Type B pancreatic cell (in vitro differentiated cells): ENCODE measurements at regions not wholly inside any gene's neighbourhood (a gene's known extent, or its start where the extent isn't known, plus 50 kb on each side); places are given as distances from the start of the nearest gene placed in this dataset.

ENCODE experiments used
- DNase-seq: peaks from one replicate; pipeline ENCODE4 v3.0.0; 2021; ENCODE audit warnings: mixed read lengths; ENCODE audit not compliant: unreplicated experiment; ENCODE audit errors: extremely low spot score
- H3K27ac Mint-ChIP-seq: 2 replicates; pipeline ENCODE4 v1.8.0; 2021; ENCODE audit warnings: mild to moderate bottlenecking, mixed read lengths
- H3K27me3 Mint-ChIP-seq: 2 replicates; pipeline ENCODE4 v1.8.0; 2021; ENCODE audit warnings: mixed read lengths
- H3K36me3 Mint-ChIP-seq: 2 replicates; pipeline ENCODE4 v1.8.0; 2021; ENCODE audit warnings: mixed read lengths
- H3K4me1 Mint-ChIP-seq: one replicate; pipeline ENCODE4 v1.8.0; 2021; ENCODE audit warnings: mixed read lengths; ENCODE audit not compliant: unreplicated experiment
- H3K4me3 Mint-ChIP-seq: 2 replicates; pipeline ENCODE4 v1.8.0; 2021; ENCODE audit warnings: mild to moderate bottlenecking, mixed read lengths
- H3K9me3 Mint-ChIP-seq: 2 replicates; pipeline ENCODE4 v1.8.0; 2021; ENCODE audit warnings: mixed read lengths
- TF ChIP-seq, protein P1 (sequence below): fragments of 200-600 bp; sonication (generic); conservative IDR thresholded peaks from 2 replicates; pipeline ENCODE4 v1.5.0; 2021; ENCODE audit warnings: antibody characterized with exemption, mild to moderate bottlenecking

DNA sequence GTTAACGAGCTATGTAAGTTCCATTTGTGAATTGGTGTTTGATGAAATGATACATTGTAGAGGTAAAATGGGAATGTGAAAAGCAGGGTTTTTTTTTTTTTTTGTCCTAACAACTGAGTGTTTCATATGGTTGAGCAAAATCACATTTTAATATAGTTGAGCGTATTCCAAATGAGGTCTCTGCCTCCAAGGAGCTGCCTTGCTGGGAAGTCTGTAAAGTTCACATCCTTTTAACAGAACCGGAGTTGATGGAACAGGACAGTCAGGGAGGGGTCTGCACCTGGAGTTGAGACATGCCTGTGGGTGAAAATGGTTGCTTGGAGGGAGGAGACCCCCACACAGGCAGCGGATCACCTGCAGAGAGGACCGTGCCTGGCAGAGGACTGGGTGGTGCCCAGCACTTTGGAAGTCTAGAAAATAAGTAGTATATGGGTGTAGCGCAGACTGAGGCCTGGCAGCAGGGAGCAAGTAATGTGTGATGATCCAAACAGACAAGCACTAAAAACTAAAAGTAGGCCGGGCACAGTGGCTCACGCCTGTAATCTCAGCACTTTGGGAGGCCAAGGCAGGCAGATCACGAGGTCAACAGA, 75.2 kb upstream of the UBAC2 start:
- H3K4me1 Mint-ChIP-seq = no peaks in the 10 kb centered on the region
- no peak overlapping the region for H3K4me3 Mint-ChIP-seq
- no peaks in the 10 kb centered on the region for H3K9me3 Mint-ChIP-seq
- TF ChIP-seq, protein P1, sequence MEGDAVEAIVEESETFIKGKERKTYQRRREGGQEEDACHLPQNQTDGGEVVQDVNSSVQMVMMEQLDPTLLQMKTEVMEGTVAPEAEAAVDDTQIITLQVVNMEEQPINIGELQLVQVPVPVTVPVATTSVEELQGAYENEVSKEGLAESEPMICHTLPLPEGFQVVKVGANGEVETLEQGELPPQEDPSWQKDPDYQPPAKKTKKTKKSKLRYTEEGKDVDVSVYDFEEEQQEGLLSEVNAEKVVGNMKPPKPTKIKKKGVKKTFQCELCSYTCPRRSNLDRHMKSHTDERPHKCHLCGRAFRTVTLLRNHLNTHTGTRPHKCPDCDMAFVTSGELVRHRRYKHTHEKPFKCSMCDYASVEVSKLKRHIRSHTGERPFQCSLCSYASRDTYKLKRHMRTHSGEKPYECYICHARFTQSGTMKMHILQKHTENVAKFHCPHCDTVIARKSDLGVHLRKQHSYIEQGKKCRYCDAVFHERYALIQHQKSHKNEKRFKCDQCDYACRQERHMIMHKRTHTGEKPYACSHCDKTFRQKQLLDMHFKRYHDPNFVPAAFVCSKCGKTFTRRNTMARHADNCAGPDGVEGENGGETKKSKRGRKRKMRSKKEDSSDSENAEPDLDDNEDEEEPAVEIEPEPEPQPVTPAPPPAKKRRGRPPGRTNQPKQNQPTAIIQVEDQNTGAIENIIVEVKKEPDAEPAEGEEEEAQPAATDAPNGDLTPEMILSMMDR = no peak
- DNase-seq = no peak
- no peaks in the 10 kb centered on the region for H3K36me3 Mint-ChIP-seq
- no peaks in the 10 kb centered on the region for H3K27me3 Mint-ChIP-seq
- no peak overlapping the region for H3K27ac Mint-ChIP-seq

DNA sequence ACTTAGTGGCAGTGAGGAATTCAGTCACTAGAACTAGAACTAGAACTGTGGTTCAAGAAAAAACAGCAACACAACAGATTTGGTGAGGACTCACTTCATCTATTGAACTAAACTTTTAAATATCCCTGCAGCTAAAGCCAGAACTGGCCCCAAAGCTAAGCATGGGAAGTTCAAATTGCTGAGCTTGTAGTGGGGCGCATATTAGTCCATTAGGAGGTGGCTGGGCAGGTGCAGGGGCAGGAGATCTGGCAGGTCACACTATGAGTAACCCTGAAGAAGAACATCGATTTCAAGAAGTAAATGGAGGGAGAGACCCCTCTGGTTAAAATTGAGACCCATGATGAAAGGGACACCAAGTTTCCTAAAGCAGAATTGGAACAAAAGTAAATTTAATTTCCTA, 73.8 kb upstream of the UBAC2 start:
- no peak for DNase-seq
- TF ChIP-seq, protein P1 = no peak
- Mint-ChIP-seq H3K36me3 (no peaks in the 10 kb centered on the region), H3K27me3 (no peaks in the 10 kb centered on the region), H3K27ac (no peak overlapping the region), H3K4me3 (no peak overlapping the region), H3K4me1 (no peaks in the 10 kb centered on the region), H3K9me3 (no peaks in the 10 kb centered on the region)

DNA sequence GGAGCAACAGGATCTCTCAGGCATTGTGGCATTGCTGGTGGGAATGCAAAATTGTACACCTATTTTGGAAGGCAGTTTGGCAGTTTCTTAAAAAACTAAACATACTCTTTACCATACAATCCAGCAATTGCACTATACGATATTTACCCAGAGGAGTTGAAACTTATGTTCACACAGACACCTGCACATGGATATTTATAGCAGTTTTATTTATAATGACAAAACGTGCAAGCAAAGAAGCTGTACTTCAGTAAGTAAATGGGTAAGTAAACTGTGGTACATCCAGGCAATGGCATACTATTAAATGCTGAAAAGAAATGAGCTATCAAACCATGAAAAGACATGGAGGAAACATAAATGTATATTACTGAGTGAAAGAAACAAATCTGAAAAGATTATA, 71.6 kb upstream of the UBAC2 start:
- H3K4me3 Mint-ChIP-seq = no peak overlapping the region
- no peaks in the 10 kb centered on the region for H3K36me3 Mint-ChIP-seq
- H3K4me1 Mint-ChIP-seq = peaks cover 5% of the 10 kb centered on the region
- no peak for DNase-seq
- no peaks in the 10 kb centered on the region for H3K9me3 Mint-ChIP-seq
- TF ChIP-seq, protein P1 = no peak
- H3K27me3 Mint-ChIP-seq = no peaks in the 10 kb centered on the region
- no peak overlapping the region for H3K27ac Mint-ChIP-seq

DNA sequence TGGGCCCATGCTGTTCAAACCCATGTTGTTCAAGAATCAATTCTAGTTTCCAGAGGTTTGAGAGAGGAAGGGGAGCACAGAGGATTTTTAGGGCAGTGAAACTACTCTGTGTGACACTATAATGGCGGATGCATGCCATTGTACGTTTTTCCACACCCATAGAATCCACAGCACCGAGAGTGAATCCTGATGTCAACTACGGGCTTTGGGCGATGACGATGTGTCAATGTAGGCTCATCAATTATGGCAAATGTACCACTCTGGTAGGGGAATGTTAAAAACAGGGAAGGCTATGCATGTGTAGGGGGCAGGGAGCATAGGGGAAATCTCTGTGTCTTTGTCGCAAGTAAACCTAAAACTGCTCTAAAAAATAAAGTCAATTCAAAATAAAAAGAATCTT, 70.7 kb upstream of the UBAC2 start:
- no peaks in the 10 kb centered on the region for H3K27me3 Mint-ChIP-seq
- peaks cover 5% of the 10 kb centered on the region for H3K4me1 Mint-ChIP-seq
- no peak overlapping the region for H3K4me3 Mint-ChIP-seq
- TF ChIP-seq, protein P1 = no peak
- no peaks in the 10 kb centered on the region for H3K9me3 Mint-ChIP-seq
- no peaks in the 10 kb centered on the region for H3K36me3 Mint-ChIP-seq
- no peak for DNase-seq
- H3K27ac Mint-ChIP-seq = no peak overlapping the region

DNA sequence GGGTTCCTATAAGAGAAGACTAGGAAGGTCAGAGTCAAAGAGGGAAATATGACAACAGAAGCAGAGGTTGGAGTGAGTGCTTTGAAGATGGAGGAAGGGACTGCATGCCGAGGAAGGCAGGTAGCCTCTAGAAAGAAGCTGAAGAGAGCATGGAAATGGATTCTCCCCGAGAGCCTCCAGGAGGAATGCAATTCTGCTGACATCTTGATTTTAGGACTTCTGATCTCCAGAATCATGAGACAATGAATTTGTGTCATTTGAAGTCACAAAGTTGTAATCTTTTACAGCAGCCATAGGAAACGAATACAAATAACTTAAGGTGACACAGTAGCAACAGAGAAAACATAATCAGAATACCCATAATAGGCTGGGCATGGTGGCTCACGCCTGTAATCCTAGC, 69.2 kb upstream of the UBAC2 start:
- H3K27me3 Mint-ChIP-seq = no peaks in the 10 kb centered on the region
- no peaks in the 10 kb centered on the region for H3K9me3 Mint-ChIP-seq
- TF ChIP-seq, protein P1 = no peak
- no peak for DNase-seq
- peaks cover 5% of the 10 kb centered on the region for H3K4me1 Mint-ChIP-seq
- no peaks in the 10 kb centered on the region for H3K36me3 Mint-ChIP-seq
- no peak overlapping the region for H3K27ac Mint-ChIP-seq
- no peak overlapping the region for H3K4me3 Mint-ChIP-seq
